NCI-H1105 (cell line): ENCODE measurements at regions not wholly inside any gene's neighbourhood (a gene's known extent, or its start where the extent isn't known, plus 50 kb on each side); places are given as distances from the start of the nearest gene placed in this dataset.
"Not testable (repeated sequence)": the region's sequence is repeated elsewhere in the genome, so short reads cannot be mapped to it uniquely, and the experiment has no call there.

ENCODE experiments used
- DNase-seq: peaks from one replicate; lab custom pipeline; 2025; lab: John Stamatoyannopoulos, UW

DNA sequence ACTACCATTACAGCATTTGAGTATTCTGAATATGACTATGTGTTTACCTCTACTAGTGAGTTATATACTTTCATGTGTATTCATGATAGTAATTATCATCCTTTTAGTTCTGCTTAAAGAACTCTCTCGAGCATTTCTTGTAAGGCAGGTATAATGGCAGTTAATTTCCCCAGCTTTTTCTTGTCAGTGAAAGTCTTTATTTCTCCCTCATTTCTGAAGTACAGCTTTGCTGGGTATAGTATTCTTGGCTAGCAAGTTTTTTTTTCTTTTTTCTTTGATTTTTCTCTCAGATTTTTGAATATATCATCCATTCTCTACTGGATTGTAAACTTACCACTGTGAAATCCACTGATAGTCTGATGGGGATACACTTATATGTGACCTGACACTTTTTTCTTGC lies 165.9 kb upstream of the ARHGAP5 start:
- no peak for DNase-seq

DNA sequence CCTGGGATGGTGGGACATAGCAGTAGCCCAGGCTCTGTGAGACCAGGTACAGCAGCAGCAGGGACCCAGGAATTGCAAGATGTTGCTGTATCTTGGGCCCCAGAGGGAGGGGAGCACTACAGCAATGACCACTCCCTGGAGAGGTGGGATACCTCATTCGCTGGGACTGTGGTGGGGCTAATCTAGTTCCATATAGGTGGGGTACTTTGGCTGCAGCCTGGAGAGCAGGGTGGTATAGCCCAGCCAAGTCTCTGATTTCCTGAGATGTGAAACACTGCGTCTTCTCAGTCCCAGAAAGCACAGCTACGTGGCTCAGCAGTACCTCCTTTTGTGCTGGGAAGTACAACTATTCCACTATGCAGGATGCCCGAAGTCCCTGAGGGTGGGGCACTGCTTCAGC lies 163.7 kb upstream of the ARHGAP5 start:
- DNase-seq: no peak

DNA sequence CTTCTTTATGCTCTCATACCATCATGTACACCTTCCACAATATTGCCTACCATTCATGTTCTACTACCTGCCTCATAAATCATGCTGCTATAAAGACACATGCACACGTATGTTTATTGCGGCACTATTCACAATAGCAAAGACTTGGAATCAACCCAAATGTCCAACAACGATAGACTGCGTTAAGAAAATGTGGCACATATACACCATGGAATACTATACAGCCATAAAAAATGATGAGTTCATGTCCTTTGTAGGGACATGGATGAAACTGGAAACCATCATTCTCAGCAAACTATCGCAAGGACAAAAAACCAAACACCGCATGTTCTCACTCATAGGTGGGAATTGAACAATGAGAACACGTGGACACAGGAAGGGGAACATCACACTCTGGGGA lies 158.8 kb upstream of the ARHGAP5 start:
- DNase-seq: not testable (repeated sequence)

DNA sequence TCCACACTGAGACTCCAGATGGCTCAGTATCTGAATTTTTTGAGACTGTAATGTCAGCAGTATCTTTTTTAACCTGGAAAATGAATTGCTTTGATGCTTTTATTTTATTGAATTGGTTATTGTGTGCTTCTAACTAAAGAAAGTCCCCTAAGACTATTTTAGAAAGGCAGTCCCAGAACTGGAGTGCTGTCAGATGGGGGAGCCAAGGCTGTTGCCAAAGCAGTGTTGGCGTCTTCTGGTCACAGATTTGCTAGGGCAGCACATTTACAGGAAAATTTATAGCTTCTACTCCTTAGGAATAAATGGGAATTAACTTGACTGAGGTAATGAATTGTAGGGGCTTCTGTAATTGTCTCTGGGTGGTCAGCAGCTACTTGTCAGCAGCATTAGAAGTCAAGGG lies 157.1 kb upstream of the ARHGAP5 start:
- no peak for DNase-seq

DNA sequence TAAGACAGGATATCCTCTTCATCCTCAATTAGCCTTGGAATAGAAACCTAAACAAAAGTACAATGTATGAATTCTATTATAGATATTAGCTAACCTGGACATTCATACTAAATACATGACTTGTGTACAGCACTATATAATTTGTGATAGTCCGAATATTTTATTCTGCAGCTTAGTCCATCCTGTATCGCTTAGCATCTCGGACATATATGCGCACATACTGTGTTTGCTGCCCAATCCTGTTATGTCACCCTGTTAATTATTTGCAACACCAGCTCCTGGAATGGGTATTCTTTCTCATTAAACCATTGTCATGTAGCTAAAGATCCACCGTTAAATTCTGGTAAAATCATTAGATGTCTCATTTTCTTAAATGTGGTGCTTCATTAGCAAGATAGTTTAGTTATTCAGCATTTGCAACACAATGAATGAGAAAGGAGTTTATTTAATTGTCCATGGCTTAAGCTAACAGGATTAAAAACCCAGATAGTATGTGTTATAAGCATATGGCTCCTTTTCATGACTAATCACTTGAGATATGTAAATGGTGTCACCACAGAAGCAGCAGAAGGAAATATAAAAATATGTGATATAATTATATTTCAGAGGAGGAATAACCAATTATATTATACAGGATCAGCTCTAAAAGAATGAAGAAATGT lies 156.0 kb upstream of the ARHGAP5 start:
- DNase-seq: no peak

DNA sequence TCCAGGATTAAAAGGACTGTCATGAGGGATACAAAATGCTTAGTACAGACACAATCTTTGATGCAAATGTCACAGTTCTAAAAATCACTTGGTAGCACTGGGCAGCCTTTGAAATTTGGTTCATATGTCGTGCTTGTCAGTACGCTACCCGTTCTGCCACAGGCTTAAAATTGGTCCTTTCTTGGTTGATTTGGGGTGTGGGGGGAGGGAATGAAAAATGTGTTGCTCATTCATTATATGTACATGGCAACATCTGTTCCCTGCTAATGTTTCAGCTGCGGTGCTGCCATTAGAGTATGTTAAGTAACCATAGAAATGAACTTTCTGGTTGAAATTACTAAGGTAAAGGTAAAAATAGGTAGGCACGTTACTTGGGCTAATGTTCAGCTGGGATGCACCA lies 155.4 kb upstream of the ARHGAP5 start:
- DNase-seq: no peak

DNA sequence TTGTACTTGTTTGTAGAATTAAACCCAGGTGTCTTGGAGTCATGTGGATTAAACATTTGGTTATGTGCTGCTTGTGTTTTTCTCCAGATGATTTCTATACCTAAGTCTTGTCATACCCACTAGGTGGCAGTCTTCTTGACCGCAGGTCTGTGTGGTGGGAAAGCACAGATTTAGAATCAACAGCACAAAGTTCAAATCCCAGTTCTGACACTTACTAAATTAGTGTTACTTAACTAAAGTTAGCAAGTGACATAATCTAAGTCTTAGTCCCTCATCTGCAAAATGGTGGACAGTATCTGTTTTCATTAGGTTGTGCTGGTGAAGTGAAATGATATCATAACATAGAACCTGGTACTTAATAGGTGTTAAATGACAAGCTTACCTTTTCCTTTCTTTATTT lies 151.0 kb upstream of the ARHGAP5 start:
- DNase-seq: peak; percentile 48

DNA sequence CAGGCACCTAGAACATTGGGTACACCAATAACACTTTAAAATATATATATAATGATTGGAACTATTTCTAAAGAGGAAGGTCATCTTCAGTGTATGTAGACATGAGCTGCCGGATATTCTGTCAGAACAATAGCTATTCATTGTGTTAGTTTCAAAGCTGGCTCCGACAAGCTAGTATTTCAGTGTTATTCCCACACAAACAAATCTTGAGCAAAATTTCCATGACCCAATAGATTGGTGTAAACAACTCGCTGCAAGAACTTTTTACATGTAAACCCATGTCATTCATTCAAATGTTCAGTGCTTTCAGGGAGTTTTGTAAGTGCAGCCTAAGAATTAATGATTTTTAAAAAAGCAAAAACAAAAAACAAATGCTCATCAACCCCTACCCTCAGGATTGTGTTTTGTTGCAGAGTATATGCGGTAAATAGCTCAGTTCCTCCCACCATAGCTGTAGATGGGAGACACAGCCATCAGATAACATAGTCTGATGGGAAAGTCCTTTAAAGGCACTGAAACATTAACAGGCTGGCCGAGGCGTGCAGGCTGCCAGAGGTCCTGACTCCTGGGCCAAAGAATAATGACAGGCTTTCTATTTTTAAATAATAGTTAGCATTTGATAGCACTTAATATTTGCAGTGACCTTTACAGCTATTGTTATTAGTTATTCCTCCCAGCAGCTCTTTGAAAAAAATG lies 150.3 kb upstream of the ARHGAP5 start:
- DNase-seq: no peak

DNA sequence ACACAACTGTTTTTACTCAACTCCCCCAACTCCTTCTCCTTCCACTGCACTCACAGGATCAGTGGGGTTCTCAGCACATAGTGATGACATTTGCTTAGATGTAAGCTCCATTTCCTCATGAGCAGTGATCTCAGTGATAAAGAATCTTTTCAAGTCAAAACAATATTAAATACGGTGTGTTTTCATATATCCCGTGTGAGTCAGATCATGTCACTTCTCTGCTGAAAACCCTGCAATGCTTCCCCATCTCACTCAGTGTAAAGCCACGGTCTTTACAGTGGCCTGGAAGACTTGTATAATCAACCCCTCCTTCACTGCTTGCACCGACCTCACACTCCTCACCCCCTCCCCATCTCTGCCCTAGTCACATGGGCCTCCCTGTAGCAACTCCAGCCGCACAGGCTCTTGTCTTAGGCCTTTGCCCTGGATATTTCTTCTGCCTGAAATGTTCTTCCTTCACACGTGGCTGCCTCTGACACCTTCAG lies 149.7 kb upstream of the ARHGAP5 start:
- DNase-seq: no peak

DNA sequence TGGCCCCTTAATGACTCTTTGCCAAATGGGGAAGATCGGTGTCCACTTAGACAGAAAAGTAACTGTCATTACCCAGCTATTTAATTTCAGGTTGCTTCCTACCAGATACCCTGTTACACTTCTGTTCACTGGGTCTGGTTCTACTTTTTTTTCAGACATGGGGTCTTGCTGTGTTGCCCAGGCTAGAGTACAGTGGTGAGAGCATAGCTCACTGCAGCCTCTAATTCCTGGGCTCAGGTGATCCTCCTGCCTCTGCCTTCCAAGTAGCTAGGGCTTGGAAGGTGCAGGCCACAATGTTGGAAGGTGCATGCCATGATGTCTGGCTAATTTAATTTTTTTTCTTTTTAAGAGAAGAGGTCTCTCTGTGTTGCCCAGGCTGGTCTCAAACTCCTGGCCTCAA lies 147.0 kb upstream of the ARHGAP5 start:
- DNase-seq: no peak

DNA sequence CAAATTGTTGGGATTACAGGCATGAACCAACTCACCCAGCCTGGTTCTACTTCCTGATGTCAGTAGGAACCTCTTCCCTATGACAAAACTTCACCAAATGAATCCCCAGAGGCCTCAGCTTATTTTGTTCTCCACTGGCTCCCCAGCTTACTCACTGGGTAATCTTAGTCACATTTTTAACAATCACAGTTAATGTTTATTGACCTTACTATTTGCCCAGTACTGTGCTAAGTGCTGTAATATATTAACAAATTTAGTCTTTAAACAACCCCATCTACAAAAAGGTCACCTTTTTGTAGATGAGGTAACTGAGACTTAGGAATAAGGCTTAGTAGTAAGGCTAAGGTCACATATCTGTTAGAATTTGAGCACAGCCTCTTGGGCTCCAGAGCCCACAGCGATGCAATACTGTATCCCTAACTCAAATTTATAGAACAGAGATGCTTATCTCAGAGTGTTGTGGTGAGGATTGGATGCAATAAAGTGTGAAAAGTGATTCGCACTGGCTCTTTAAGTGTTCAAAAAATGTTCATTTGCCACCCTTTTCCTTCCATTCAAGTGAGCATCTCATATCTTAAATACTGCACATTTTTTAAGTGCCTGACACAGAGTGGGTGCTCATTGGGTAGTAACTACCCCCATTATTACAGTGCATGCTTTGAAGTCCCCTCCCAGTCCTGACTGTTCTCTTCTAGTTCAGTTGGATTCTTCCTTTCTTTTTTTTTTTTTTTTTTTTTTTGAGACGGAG lies 146.4 kb upstream of the ARHGAP5 start:
- no peak for DNase-seq

DNA sequence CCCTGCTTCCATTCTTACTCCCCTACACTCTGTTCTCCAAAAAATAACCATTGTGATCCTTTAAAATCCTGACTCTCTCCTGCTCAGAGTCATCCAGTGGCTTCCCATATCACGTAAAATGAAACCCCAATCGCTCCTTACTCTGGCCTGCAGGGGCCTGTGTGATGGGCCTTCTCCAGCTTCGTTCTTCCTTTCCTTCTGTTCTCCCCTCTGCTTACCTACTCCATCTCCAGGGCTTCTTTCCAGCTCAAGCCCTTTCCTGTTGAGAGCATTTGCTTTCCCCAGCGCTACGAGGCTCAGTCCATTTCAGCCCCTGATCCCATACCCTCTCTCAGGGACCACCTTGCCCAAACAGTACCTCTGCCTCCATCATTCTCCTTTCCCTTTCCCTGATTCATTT lies 144.4 kb upstream of the ARHGAP5 start:
- no peak for DNase-seq

DNA sequence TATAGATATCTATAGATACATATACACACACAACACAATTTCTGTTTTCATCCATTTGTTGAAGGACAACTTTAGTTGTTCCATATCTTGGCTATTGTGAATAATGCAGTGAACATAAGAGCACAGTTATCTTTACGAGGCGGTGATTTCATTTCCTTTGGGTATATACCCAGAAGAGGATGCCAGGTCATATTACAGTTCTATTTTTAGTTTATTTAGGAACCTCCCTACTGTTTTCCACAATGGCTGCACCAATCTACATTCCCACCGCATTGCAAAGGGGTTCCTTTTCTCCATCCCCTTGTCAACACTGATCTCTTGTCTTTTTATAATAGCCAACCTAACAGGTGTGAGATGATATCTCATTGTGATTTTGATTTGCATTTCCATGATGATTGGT lies 143.4 kb upstream of the ARHGAP5 start:
- DNase-seq: no peak

DNA sequence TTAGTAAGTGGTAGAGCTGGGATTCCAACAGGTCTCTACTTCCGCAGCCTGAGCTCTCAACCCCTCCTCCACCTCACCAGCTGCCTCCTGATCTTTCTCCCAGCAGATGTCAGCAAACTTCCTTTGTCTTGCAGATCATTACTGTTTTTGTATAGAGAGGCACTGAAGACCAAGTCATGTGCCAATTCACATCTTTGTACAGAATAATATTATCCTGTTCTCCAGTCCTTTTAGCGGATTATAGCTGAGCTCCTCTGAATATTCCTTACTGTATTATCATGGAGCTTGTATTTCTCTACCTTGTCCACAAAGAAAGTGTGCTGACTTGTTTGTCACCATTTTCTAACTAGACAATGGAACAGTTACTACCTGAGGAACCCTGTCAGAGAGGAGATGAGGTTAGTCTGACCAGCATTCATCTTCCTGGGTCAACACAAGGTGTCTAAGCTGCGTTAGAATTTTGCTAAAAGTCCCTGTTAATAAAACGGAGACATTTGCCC lies 142.3 kb upstream of the ARHGAP5 start:
- DNase-seq: peak; percentile 36

DNA sequence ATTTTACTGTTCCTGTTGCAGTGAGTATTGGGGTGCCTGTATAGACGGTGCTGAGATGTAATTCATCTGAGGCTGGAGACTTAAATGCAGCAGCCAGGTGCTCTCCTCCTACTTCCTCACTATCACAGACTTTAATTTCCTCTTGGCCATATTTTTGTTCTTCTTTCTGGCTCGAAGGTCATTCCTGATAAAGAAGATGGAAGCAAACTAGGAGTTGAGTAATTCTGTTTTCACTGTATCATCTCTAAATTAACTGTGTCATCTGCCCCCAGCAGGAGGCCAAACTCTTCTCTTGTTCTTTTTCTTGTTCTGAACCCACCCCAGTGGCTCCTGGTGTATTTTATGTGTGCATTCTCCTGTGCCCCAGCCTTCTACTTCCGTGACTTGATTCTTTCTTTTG lies 141.7 kb upstream of the ARHGAP5 start:
- DNase-seq: no peak

DNA sequence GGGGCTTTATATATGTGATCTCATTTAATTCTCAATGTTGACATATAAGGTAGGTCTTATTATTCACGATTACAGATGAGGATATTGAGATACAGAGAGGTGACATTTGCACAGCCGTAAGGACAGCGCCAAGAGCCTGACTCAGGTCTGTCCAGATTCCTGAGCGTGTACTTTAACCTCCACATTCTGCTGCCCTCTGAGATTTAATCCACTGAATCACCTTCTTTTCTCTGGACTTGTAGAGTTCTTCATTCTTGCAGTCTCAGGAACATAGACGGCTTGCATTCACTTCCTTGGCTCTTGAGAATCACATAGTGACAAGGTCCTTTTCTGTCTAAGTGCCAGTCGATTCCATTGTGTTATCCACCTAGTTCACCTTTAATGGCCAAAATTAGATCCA lies 141.0 kb upstream of the ARHGAP5 start:
- no peak for DNase-seq

DNA sequence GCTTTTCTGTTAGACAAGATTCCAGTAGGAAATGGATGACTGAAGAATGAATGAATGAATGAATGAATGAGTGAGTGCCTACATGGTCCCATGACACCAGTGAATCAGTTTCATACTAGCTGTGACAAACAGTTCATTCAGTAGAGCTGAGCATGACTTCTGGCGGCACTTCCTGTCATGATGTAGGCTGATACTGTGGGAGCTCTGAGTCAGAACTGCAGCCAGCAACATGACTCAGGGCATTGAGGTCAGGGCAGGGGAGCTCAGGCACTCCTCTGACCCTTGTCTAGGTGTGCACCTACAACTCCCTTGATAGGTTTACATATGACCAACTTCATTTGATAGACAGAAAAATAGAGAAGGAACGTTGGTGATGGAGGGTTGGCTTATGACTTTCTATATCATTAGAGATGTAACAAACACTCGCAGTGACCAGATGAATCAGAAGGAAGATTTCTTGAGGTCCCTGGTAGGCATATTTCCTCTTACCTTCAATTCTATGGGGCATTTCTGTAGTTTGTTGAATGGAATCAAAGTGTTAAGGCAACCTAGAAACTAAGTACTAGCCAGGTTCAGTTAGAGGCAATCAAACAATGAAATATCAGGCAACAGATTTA lies 139.3 kb upstream of the ARHGAP5 start:
- no peak for DNase-seq

DNA sequence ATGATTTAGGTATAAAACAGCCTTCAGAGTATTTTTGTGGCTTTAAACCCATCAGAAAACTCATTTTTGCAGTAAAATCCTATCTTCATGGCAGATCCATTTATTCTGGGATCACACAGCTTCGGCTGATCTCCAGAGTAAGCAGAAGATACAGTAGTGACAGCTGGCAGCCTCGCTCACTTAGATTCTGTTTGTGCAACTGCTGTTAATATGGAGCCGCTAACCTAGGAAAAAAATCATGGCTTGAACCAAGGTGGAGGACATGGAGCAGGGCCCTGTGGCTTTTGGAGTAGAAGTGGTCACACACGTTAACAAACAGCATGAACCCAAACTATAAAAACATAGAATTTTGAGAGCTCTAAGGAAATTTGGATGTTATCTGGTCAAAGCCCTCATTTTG lies 137.2 kb upstream of the ARHGAP5 start:
- no peak for DNase-seq

DNA sequence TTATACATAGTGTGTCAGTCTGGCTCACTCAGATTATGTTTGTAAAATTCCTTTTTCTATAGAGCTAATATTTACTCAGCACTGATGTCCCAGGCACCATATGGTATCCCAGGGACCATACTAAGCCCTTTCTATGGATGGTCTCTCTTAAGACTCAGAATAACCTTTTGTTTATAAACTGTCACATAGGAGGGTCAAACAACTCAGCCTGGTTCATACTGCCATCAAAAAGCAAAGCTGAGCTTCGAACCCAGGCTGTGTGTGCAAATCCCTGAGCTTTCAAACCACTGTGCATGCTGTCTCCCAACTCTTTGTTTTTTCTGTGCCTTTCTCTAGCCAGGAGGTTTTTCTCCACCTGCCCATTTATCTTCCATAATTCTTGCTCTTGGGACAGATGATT lies 135.6 kb upstream of the ARHGAP5 start:
- no peak for DNase-seq

DNA sequence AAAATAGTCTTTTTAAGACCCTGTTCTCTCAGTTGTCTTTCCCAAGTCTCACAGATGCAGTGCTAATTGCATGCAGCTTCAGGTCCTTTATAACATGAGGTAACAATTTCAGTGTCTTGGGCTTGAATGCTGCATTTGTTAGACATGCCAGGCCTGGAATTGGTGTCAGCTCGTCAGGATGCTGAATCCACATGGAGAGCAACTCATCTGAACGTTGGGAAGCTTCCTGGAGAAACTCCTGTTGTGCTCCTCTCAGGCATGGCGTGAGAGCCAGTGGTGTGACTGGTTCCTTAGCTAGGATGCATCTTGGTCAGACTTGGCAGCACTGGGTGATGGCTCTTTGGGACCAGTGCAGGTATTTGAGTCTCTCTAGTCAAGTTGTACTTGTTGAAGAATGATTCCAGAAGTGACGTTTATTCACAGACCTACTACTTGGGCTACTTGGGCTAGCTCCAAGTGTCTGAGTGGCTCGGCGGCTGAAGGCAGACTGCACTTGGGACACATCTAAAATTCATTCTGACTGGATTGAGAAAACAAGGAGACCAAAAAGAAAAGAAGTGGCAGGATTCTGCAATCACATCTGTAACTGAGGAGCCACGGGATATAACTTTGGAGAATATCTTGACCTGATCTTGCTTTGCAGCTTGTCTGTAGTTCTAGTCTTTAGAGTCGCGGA lies 134.8 kb upstream of the ARHGAP5 start:
- DNase-seq: no peak

DNA sequence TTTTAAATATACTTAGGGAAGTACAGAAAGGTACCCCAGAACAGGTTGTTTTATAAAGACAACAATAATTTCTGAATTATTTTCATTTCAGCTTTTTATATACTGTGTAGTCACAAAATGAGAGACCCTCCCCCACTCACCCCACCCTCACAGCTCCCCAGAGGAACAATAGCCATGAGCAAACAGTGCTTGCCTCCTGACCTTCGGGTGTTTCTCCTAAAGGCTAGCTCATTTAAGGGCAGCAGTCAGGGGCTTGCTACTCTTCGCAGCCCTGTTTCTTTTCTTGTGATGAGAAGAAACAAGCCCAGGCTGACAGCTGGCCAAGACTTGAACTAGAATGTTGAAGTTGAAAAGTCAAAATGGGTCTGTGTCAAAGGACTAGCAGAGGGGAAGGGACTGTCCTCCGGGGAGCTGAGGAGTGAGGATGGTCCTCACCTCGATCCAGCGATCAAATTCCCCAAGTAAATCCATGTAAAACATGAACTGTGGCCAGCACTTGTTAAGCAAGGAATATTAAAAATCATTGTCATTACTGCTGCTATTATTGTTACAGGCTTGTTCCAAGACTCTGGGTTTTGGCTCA lies 133.8 kb upstream of the ARHGAP5 start:
- DNase-seq: no peak

DNA sequence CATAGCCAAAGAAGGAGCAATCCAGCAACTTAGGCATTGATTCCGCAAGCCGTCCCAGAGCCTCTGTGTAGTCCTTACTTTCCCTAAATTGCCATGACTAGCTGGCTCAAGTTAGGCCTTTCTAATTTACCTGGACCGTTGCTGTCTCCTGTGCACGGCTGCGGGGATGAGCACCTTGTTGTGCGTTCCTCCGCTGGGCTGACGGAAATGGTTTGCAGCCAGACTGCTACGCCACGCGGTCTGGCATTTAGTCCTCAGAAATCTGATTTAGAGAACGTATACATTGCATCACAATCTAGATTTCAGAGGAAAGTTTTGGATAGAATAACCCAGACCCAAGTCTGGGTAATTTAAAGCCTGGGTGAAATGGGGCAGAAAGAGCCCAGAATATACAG lies 133.2 kb upstream of the ARHGAP5 start:
- no peak for DNase-seq
